Transverse colon (tissue), 4 donors: ENCODE measurements at regions not wholly inside any gene's neighbourhood (a gene's known extent, or its start where the extent isn't known, plus 50 kb on each side); places are given as distances from the start of the nearest gene placed in this dataset.

Source experiments
- EP300 ChIP-seq: sonication (generic); formaldehyde crosslinking; IDR thresholded peaks from one replicate; pipeline ENCODE4 v1.6.1; 2017; ENCODE audit warnings: antibody characterized with exemption, low read depth
- POLR2A ChIP-seq: fragments of 450-650 bp; IDR thresholded peaks from one replicate; pipeline ENCODE4 v1.6.1; 2016; ENCODE audit warnings: antibody characterized with exemption, mild to moderate bottlenecking, moderate library complexity
- POLR2AphosphoS5 ChIP-seq, 3 donors: sonication (generic); formaldehyde crosslinking; IDR thresholded peaks; one replicate each; pipeline ENCODE4 v1.6.1; 2016; ENCODE audit warnings: antibody characterized with exemption in 3 of 3
- TF ChIP-seq, protein P1 (sequence below), 5 experiments: fragments of 200-600 bp in 3 of 5; fragments of 450-650 bp in 2 of 5; sonication (generic) in 3 of 5; IDR thresholded peaks; 1 replicate in 2 of 5; 2 replicates in 3 of 5; pipeline ENCODE4 v1.5.1; 2016 to 2017; ENCODE audit warnings: antibody characterized with exemption in 5 of 5, inconsistent platforms in 3 of 5, mild to moderate bottlenecking in 2 of 5, moderate library complexity in 1 of 5

DNA sequence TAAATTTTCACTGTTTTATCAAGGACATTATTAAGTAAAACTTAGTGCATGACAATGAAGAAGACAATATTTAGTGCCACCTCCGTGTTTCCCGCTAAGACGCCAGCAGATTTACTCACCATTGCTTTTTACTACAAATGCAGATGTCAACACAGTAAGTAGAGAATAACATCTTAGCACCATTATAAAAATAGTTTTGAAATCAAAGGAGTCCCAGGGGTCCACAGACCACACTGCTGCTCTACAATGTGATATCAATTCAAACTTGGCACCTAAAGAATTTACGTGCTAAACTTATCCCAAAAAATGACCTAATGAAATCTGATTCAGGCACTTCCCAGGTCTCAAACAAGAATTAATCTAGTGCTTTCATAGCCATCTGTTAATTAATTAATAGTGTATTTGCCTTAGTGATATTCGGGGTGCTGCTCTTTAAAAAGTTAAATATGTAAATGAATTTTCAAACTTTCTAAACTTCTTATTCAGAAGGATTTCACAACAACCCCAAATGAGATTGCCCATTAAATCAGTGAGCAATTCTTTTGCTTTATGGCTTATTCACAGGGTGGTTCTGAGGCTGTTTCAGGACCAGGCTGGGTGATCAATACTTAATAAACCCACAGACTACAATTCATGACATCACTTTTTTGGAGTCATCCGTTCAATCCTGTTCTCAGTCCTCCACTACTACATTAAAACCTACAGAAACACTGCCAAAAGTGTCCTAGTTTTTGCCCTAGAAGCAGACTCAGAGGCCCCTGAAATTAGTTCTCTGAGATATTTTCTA lies 161.3 kb upstream of the LMNTD1 start:
- TF ChIP-seq, protein P1, sequence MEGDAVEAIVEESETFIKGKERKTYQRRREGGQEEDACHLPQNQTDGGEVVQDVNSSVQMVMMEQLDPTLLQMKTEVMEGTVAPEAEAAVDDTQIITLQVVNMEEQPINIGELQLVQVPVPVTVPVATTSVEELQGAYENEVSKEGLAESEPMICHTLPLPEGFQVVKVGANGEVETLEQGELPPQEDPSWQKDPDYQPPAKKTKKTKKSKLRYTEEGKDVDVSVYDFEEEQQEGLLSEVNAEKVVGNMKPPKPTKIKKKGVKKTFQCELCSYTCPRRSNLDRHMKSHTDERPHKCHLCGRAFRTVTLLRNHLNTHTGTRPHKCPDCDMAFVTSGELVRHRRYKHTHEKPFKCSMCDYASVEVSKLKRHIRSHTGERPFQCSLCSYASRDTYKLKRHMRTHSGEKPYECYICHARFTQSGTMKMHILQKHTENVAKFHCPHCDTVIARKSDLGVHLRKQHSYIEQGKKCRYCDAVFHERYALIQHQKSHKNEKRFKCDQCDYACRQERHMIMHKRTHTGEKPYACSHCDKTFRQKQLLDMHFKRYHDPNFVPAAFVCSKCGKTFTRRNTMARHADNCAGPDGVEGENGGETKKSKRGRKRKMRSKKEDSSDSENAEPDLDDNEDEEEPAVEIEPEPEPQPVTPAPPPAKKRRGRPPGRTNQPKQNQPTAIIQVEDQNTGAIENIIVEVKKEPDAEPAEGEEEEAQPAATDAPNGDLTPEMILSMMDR (IDR thresholded peaks at IDR 0.05) = no peak
- TF ChIP-seq EP300 (no peak), POLR2AphosphoS5 (IDR thresholded peaks at IDR 0.05) (no peak), POLR2A (no peak)
